ENCODE measurements at regions not wholly inside any gene's neighbourhood (a gene's known extent, or its start where the extent isn't known, plus 50 kb on each side); places are given as distances from the start of the nearest gene placed in this dataset.

GRCh38 chr13:91108315-91108714, 239.2 kb upstream of the MIR17HG start (continued):
- TF ChIP-seq USF2 (CRISPR knock-in tag; IDR thresholded peaks at IDR 0.05): no peak

DNA sequence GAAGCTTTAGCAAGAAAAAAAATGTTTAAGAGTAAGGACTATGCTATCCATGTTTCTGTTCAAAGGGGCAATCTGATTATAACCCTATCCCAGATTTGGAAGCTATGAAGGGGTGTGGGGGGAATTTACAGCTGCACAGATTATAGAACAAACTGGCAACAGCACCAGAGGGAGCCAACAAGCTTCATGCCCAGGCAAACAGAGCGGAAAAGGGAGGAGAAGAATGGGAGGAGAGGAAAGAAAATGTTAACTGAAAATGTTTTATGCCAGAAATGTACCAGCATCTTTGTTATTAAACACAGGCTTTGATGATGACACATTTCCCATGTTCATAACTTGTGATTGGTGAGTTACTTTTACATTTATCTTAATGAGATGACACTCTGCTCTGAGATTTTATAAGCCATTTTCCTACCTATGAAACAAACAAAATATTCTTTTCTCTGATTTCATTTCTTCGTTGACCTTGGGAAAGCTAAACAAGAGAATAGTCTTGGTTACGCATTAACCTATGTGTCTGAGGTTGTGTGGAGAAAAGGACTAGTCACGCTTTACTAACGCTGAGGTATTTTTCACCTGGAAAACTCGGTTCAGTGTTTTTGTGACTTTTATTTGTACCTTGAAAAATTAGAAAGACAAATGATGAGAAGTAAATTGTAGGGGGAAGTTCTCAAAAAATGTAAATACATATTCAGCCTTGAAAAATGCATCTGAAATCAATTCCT, 235.8 kb upstream of the MIR17HG start:
- no peak overlapping the region for H3K4me3 Mint-ChIP-seq

GRCh38 chr13:91112201-91112923, 235.1 kb upstream of the MIR17HG start:
- CTCF ChIA-PET: no interaction called here
- Mint-ChIP-seq H3K4me1 (peaks cover 2% of the 10 kb centered on the region; the same call in 1 of the 2 replicates), H3K4me3 (no peak overlapping the region), H3K27ac (no peak overlapping the region), H3K36me3 (no peaks in the 10 kb centered on the region), H3K9me3 (peaks cover 12% of the 10 kb centered on the region), H3K27me3 (ENCODE audit: low read depth) (no peaks in the 10 kb centered on the region)
- no peak for DNase-seq (ENCODE audit: low spot score)
- POLR2A ChIA-PET: no interaction called here
- TF ChIP-seq, protein P1, sequence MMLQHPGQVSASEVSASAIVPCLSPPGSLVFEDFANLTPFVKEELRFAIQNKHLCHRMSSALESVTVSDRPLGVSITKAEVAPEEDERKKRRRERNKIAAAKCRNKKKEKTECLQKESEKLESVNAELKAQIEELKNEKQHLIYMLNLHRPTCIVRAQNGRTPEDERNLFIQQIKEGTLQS (CRISPR knock-in tag; conservative IDR thresholded peaks at IDR 0.05): no peak
- TF ChIP-seq ZBTB43 (CRISPR knock-in tag; IDR thresholded peaks at IDR 0.05) (no peak), IRF2 (CRISPR knock-in tag; IDR thresholded peaks at IDR 0.05; ENCODE audit: borderline replicate concordance, low read depth) (no peak), GTF2I (CRISPR knock-in tag; conservative IDR thresholded peaks at IDR 0.05) (no peak)
- no peak for ATAC-seq

More for the DNA sequence above, 235.8 kb upstream of the MIR17HG start:
- H3K27me3 Mint-ChIP-seq (ENCODE audit: low read depth): no peaks in the 10 kb centered on the region
- DNase-seq (ENCODE audit: low spot score) (no peak), ATAC-seq (no peak)
- H3K27ac Mint-ChIP-seq: no peak overlapping the region
- ChIA-PET POLR2A (no interaction called here), CTCF (interaction anchor here (0.9 kb wide), 1 partner anchor 136 kb away, joined by 3 read pairs; no protein-coding TSS in a partner anchor)
- peaks cover 12% of the 10 kb centered on the region for H3K9me3 Mint-ChIP-seq
- TF ChIP-seq JAZF1 (CRISPR knock-in tag; IDR thresholded peaks at IDR 0.05): no peak
- no peak for TF ChIP-seq FOXK1 (CRISPR knock-in tag; IDR thresholded peaks at IDR 0.05)
- no peaks in the 10 kb centered on the region for H3K36me3 Mint-ChIP-seq
- H3K4me1 Mint-ChIP-seq: peaks cover 2% of the 10 kb centered on the region; the same call in 1 of the 2 replicates

DNA sequence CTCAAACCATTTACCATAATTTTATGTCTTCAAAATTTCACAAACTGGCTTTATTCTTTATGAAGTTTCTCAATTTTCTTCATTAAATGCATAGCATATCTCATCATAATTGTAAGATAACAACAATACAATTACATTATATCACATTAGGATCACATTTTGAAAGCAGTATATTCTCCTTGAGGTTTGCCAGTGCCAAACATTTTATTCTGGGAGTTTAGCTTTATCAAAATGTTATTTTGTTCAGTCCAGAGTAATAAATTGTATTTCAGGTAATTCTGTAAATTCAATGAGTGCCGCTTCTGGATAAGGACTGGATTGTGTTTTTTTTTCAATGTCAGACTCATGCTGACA, 234.6 kb upstream of the MIR17HG start:
- TF ChIP-seq IRF2 (CRISPR knock-in tag; IDR thresholded peaks at IDR 0.05; ENCODE audit: borderline replicate concordance, low read depth): no peak
- no peak for TF ChIP-seq E2F4 (CRISPR knock-in tag; IDR thresholded peaks at IDR 0.05; ENCODE audit: borderline replicate concordance, low read depth)
- no peak for TF ChIP-seq NR3C1 (CRISPR knock-in tag; conservative IDR thresholded peaks at IDR 0.05; ENCODE audit: low read depth)
- TF ChIP-seq, protein P2, sequence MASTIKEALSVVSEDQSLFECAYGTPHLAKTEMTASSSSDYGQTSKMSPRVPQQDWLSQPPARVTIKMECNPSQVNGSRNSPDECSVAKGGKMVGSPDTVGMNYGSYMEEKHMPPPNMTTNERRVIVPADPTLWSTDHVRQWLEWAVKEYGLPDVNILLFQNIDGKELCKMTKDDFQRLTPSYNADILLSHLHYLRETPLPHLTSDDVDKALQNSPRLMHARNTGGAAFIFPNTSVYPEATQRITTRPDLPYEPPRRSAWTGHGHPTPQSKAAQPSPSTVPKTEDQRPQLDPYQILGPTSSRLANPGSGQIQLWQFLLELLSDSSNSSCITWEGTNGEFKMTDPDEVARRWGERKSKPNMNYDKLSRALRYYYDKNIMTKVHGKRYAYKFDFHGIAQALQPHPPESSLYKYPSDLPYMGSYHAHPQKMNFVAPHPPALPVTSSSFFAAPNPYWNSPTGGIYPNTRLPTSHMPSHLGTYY (CRISPR knock-in tag; IDR thresholded peaks at IDR 0.05): no peak
- TF ChIP-seq ZNF671 (CRISPR knock-in tag; IDR thresholded peaks at IDR 0.05): no peak
- TF ChIP-seq TEAD4 (CRISPR knock-in tag; IDR thresholded peaks at IDR 0.05): no peak
- no peak for TF ChIP-seq ZNF532 (CRISPR knock-in tag; IDR thresholded peaks at IDR 0.05; ENCODE audit: borderline replicate concordance)
- no peak for TF ChIP-seq E2F5 (CRISPR knock-in tag; IDR thresholded peaks at IDR 0.05)
- POLR2A ChIA-PET: no interaction called here
- H3K36me3 Mint-ChIP-seq: no peaks in the 10 kb centered on the region
- H3K27ac Mint-ChIP-seq: no peak overlapping the region
- CTCF ChIA-PET: no interaction called here
- no peaks in the 10 kb centered on the region for H3K27me3 Mint-ChIP-seq (ENCODE audit: low read depth)
- no peak for ATAC-seq
- H3K4me3 Mint-ChIP-seq: no peak overlapping the region
- H3K9me3 Mint-ChIP-seq: peaks cover 12% of the 10 kb centered on the region
- peaks cover 2% of the 10 kb centered on the region; the same call in 1 of the 2 replicates for H3K4me1 Mint-ChIP-seq
- DNase-seq (ENCODE audit: low spot score): no peak
